ENCODE measurements at regions not wholly inside any gene's neighbourhood (a gene's known extent, or its start where the extent isn't known, plus 50 kb on each side); places are given as distances from the start of the nearest gene placed in this dataset.
A peak's percentile ranks its signal among the peaks of the same experiment; 100 is the strongest.

- DNase-seq (ENCODE audit: low spot score): peak; percentile 82
- H3K27ac ChIP-seq: peak overlapping the region; percentile 97 to 100
- peak overlapping the region; percentile 70 for H3K4me3 ChIP-seq
- TF ChIP-seq, protein P1, sequence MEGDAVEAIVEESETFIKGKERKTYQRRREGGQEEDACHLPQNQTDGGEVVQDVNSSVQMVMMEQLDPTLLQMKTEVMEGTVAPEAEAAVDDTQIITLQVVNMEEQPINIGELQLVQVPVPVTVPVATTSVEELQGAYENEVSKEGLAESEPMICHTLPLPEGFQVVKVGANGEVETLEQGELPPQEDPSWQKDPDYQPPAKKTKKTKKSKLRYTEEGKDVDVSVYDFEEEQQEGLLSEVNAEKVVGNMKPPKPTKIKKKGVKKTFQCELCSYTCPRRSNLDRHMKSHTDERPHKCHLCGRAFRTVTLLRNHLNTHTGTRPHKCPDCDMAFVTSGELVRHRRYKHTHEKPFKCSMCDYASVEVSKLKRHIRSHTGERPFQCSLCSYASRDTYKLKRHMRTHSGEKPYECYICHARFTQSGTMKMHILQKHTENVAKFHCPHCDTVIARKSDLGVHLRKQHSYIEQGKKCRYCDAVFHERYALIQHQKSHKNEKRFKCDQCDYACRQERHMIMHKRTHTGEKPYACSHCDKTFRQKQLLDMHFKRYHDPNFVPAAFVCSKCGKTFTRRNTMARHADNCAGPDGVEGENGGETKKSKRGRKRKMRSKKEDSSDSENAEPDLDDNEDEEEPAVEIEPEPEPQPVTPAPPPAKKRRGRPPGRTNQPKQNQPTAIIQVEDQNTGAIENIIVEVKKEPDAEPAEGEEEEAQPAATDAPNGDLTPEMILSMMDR (IDR thresholded peaks at IDR 0.05): peak; percentile 15
Measured at GRCh38 chr9:129481810-129482511, 138.9 kb downstream of the C9orf50 start.

DNA sequence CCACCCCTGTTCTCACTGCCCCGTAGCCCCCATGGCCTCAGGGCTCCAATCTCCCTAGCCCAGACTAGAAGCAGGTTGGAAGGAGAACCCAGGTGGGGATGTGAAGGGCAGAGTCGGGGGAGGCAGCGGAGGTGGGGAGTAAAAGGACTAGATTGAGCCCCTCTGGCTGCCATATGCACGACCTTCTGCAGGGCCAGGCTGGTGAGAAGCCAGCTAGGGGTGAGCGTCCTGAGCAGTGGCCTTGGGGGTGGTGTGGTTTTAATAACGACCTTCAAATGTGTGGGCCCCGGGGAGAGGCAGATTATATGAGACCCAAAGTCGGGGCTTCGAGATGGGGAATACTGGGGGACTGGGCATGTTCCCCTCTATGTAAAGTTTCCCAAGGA, 139.5 kb downstream of the C9orf50 start:
- TF ChIP-seq, protein P1 (IDR thresholded peaks at IDR 0.05): no peak
- peak overlapping the region; percentile 97 to 100 for H3K27ac ChIP-seq
- H3K4me3 ChIP-seq: peak overlapping the region; percentile 70
- DNase-seq (ENCODE audit: low spot score): no peak

GRCh38 chr9:129480745-129481144, 140.2 kb downstream of the C9orf50 start:
- TF ChIP-seq, protein P1 (IDR thresholded peaks at IDR 0.05): no peak
- no peak overlapping the region for H3K4me3 ChIP-seq
- DNase-seq (ENCODE audit: low spot score): no peak
- H3K27ac ChIP-seq: peak overlapping the region; percentile 97 to 100

GRCh38 chr9:129480227-129480626, 140.7 kb downstream of the C9orf50 start:
- TF ChIP-seq, protein P1 (IDR thresholded peaks at IDR 0.05): no peak
- Histone ChIP-seq H3K27ac (peak overlapping the region; percentile 97 to 100), H3K4me3 (no peak overlapping the region)
- no peak for DNase-seq (ENCODE audit: low spot score)

- TF ChIP-seq, protein P1 (IDR thresholded peaks at IDR 0.05): no peak
- peak overlapping the region; percentile 97 to 100 for H3K27ac ChIP-seq
- DNase-seq (ENCODE audit: low spot score): no peak
- H3K4me3 ChIP-seq: no peak overlapping the region
Measured at GRCh38 chr9:129479631-129480011, 141.3 kb downstream of the C9orf50 start.

DNA sequence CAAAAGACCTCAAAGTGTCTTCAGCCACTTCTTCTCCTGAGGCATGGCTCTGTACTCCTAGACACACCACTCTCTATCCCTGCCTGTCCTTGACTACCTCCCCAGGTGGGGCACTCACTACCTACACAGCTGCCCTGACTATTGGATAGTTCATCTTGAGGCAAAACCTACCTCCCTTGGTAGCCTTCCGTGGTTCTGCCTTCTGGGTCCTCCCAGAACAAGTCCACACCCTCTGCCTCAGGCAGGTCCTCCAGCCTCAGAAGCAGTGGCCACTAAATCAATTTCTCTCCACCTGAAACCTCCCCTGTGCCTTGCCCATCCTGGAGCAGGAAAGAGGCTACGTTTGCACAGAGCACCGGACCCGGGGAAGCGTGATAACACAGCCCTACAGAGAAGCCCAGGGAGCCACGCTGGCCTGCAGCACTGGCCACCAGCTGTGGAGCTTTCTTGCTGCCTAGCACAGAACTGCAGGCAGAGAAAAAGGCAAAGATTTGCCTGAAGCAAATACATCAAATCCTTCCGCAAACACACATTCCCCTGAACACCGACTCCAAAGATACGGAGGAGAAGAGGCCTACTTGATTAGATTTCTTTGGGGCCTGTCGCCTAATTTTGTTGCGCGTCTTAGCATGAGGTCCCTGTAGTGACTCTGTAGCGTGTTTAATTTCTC, 141.8 kb downstream of the C9orf50 start:
- Histone ChIP-seq H3K4me3 (no peak overlapping the region), H3K27ac (peak overlapping the region; percentile 97 to 100)
- TF ChIP-seq, protein P1 (IDR thresholded peaks at IDR 0.05): no peak
- no peak for DNase-seq (ENCODE audit: low spot score)

DNA sequence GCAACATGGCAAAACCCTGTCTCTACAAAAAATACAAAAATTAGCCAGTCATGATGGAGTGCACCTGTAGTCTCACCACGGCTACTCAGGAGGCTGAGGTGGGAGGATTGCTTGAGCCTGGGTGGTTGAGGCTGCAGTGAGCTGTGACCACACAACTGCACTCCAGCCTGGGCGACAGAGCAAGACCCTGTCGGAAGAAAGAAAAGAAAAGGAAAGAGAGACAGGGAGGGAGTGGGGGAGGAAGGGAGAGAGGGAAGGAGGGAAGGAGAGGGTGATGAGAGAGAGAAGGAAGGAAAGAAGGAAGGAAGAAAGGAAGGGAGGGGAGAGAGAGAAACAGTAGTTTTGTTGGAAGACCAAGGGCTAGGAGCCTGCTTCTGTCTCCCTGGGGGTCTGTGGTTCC, 142.4 kb downstream of the C9orf50 start:
- H3K27ac ChIP-seq: peak overlapping the region; percentile 97 to 100

More for the DNA sequence above, 142.4 kb downstream of the C9orf50 start:
- H3K4me3 ChIP-seq: no peak overlapping the region
- no peak for DNase-seq (ENCODE audit: low spot score)
- TF ChIP-seq, protein P1 (IDR thresholded peaks at IDR 0.05): no peak

All from coronary artery (tissue), 2 donors.